ENCODE measurements at regions not wholly inside any gene's neighbourhood (a gene's known extent, or its start where the extent isn't known, plus 50 kb on each side); places are given as distances from the start of the nearest gene placed in this dataset.

DNA sequence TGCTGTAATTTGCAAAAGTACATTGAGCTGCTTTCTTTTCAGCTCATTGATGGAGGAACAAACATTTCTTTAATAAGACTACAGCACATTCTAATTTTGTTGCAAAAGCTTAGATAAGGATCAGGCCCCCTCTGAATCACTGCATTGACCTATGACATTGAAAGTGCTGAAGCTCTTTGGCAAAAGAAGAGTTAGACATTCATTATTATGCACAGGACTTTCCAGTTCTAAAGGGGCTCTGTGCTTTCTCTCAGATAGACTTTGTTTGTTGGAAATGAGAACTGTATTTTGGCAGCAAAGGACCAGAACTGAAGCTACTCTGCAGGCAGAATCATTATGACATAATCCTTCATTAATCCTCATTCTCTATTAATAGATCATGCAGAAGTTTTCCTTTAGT lies 252.9 kb upstream of the SOX2 start:
- no peak for TF ChIP-seq EP300 (IDR thresholded peaks at IDR 0.05; ENCODE audit: borderline replicate concordance)
- TF ChIP-seq, protein P1, sequence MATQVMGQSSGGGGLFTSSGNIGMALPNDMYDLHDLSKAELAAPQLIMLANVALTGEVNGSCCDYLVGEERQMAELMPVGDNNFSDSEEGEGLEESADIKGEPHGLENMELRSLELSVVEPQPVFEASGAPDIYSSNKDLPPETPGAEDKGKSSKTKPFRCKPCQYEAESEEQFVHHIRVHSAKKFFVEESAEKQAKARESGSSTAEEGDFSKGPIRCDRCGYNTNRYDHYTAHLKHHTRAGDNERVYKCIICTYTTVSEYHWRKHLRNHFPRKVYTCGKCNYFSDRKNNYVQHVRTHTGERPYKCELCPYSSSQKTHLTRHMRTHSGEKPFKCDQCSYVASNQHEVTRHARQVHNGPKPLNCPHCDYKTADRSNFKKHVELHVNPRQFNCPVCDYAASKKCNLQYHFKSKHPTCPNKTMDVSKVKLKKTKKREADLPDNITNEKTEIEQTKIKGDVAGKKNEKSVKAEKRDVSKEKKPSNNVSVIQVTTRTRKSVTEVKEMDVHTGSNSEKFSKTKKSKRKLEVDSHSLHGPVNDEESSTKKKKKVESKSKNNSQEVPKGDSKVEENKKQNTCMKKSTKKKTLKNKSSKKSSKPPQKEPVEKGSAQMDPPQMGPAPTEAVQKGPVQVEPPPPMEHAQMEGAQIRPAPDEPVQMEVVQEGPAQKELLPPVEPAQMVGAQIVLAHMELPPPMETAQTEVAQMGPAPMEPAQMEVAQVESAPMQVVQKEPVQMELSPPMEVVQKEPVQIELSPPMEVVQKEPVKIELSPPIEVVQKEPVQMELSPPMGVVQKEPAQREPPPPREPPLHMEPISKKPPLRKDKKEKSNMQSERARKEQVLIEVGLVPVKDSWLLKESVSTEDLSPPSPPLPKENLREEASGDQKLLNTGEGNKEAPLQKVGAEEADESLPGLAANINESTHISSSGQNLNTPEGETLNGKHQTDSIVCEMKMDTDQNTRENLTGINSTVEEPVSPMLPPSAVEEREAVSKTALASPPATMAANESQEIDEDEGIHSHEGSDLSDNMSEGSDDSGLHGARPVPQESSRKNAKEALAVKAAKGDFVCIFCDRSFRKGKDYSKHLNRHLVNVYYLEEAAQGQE (IDR thresholded peaks at IDR 0.05; ENCODE audit: low read depth), result no peak
- no peak for TF ChIP-seq CEBPB (IDR thresholded peaks at IDR 0.05)
- TF ChIP-seq TCF12 (IDR thresholded peaks at IDR 0.05; ENCODE audit: low read depth), result no peak
- TF ChIP-seq MAX (IDR thresholded peaks at IDR 0.05), result no peak
- no peak for TF ChIP-seq TAF1 (IDR thresholded peaks at IDR 0.05; ENCODE audit: low read depth)
- no peak for TF ChIP-seq TEAD4 (IDR thresholded peaks at IDR 0.05)
- TF ChIP-seq CREB1 (IDR thresholded peaks at IDR 0.05; ENCODE audit: low read depth), result no peak
- no peak for TF ChIP-seq NFIC (IDR thresholded peaks at IDR 0.05)
